CD4-positive, CD25-positive, alpha-beta regulatory T cell (primary cell): ENCODE measurements at regions not wholly inside any gene's neighbourhood (a gene's known extent, or its start where the extent isn't known, plus 50 kb on each side); places are given as distances from the start of the nearest gene placed in this dataset.

Source experiments
- ATAC-seq, 2 donors: fragments of 150-1000 bp; cut with Tn5 transposase; one replicate each; pipeline ENCODE4 v1.10.0; 2021; ENCODE audit warnings: low read depth in 2 of 2, moderate number of reproducible peaks in 2 of 2, moderate library complexity in 1 of 2
- DNase-seq, 3 donors: peaks; one replicate each; pipeline versions ENCODE4 v3.0.0 to v3.0.0-alpha.2; 2012 to 2022; ENCODE audit warnings: mixed read lengths in 1 of 3
- H3K27ac ChIP-seq: one replicate; pipeline ENCODE4 v1.7.0; 2013; ENCODE audit warnings: mild to moderate bottlenecking, low read length; ENCODE audit not compliant: insufficient read depth, poor library complexity, severe bottlenecking
- H3K27me3 ChIP-seq: one replicate; pipeline ENCODE4 v1.7.0; 2013; ENCODE audit warnings: low read length; ENCODE audit not compliant: control insufficient read depth, insufficient read depth
- H3K36me3 ChIP-seq: one replicate; pipeline ENCODE4 v1.7.0; 2013; ENCODE audit warnings: mild to moderate bottlenecking, low read length, moderate library complexity; ENCODE audit not compliant: control insufficient read depth, insufficient read depth
- H3K4me1 ChIP-seq: 2 replicates; pipeline ENCODE4 v1.7.0; 2013; ENCODE audit warnings: mild to moderate bottlenecking, low read length; ENCODE audit not compliant: insufficient read depth, control insufficient read depth, poor library complexity, severe bottlenecking
- H3K4me3 ChIP-seq: one replicate; pipeline ENCODE4 v1.7.0; 2013; ENCODE audit warnings: low read depth, mild to moderate bottlenecking, low read length, moderate library complexity
- H3K9me3 ChIP-seq, 2 experiments: 1 replicate in 1 of 2; 2 replicates in 1 of 2; pipeline ENCODE4 v1.7.0; 2013; ENCODE audit warnings: low read length in 2 of 2, mild to moderate bottlenecking in 1 of 2, moderate library complexity in 1 of 2; ENCODE audit not compliant: control insufficient read depth in 2 of 2
- H3K27ac Mint-ChIP-seq, 3 donors: one replicate each; pipeline ENCODE4 v1.8.0; 2020 to 2022; ENCODE audit warnings: mild to moderate bottlenecking in 3 of 3, mixed read lengths in 3 of 3, moderate library complexity in 2 of 3
- H3K27me3 Mint-ChIP-seq: one replicate; pipeline ENCODE4 v1.8.0; 2022; ENCODE audit warnings: mild to moderate bottlenecking, mixed read lengths
- H3K36me3 Mint-ChIP-seq: one replicate; pipeline ENCODE4 v1.8.0; 2020; ENCODE audit warnings: mixed read lengths
- H3K4me1 Mint-ChIP-seq, 4 donors: one replicate each; pipeline ENCODE4 v1.8.0; 2020 to 2022; ENCODE audit warnings: mixed read lengths in 4 of 4, mild to moderate bottlenecking in 1 of 4
- H3K4me3 Mint-ChIP-seq, 4 donors: one replicate each; pipeline ENCODE4 v1.8.0; 2020 to 2022; ENCODE audit warnings: mild to moderate bottlenecking in 4 of 4, mixed read lengths in 4 of 4, moderate library complexity in 3 of 4
- H3K9me3 Mint-ChIP-seq, 7 donors: one replicate each; pipeline ENCODE4 v1.8.0; 2020 to 2022; ENCODE audit warnings: mixed read lengths in 7 of 7, mild to moderate bottlenecking in 3 of 7, moderate library complexity in 2 of 7

DNA sequence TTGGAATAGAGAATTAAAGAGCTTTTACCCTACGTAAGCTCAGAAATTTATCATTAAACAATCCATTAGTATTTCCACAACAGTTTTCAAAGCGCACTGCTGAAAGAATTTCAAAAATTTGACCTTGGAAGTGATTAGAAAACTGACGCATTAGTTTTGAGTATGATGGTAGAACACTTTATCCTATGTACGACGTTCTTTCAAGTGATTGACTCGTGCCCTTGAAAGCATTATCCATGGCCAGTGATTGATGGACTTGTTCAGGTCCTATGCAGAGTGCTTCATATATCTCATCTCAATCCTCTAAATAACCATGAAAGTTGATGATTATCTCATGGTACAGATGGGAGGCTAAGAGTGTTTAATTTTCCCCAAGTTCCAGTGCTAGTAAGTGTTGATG is 697.2 kb downstream of the USP25 start:
- H3K4me3 Mint-ChIP-seq = no peak overlapping the region
- H3K4me1 Mint-ChIP-seq = no peaks in the 10 kb centered on the region
- DNase-seq (no peak), ATAC-seq (no peak)
- no peaks in the 10 kb centered on the region for H3K27me3 ChIP-seq
- H3K4me1 ChIP-seq = no peaks in the 10 kb centered on the region
- no peaks in the 10 kb centered on the region for H3K27me3 Mint-ChIP-seq
- no peaks in the 10 kb centered on the region for H3K9me3 ChIP-seq
- H3K36me3 ChIP-seq = no peaks in the 10 kb centered on the region
- H3K9me3 Mint-ChIP-seq = peaks cover 0 to 4% (median 0%) of the 10 kb centered on the region in 7 donors
- H3K4me3 ChIP-seq = no peak overlapping the region
- no peaks in the 10 kb centered on the region for H3K36me3 Mint-ChIP-seq
- no peak overlapping the region for H3K27ac Mint-ChIP-seq
- no peak overlapping the region for H3K27ac ChIP-seq

DNA sequence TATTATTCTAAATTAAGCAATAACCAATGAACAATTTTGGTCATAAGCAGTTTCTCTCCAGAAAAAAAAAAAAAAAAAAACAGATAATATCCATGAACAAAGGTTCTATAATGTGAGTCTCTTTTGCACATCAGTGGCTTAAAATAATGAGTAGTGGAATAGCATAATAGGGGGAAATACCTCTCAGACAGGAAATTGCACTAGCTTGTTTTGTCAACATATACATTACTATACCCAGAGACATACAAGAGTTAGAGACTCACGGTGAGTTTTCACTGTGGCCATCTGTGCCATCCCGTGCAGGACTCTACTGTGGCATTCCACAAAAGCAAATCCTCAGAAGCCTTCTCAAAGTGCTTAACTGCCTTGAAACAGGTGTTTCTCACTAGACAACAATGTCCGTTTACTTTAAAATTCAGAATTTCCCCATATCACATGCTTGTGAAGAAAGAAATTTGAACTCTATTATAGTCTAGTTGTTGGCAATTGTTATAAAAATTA is 697.9 kb downstream of the USP25 start:
- Mint-ChIP-seq H3K9me3 (peaks cover 0 to 4% (median 0%) of the 10 kb centered on the region in 7 donors), H3K27ac (no peak overlapping the region), H3K4me1 (no peaks in the 10 kb centered on the region), H3K4me3 (no peak overlapping the region), H3K36me3 (no peaks in the 10 kb centered on the region), H3K27me3 (no peaks in the 10 kb centered on the region)
- DNase-seq = no peak
- Histone ChIP-seq H3K4me3 (no peak overlapping the region), H3K4me1 (no peaks in the 10 kb centered on the region), H3K36me3 (no peaks in the 10 kb centered on the region), H3K27ac (no peak overlapping the region), H3K9me3 (no peaks in the 10 kb centered on the region), H3K27me3 (no peaks in the 10 kb centered on the region)
- no peak for ATAC-seq

- no peaks in the 10 kb centered on the region for H3K36me3 ChIP-seq
- no peak for ATAC-seq
These were observed 707.8 kb downstream of the USP25 start for GRCh38 chr21:16437586-16437985.

GRCh38 chr21:16438761-16439160 is 709.0 kb downstream of the USP25 start:
- ATAC-seq (no peak), DNase-seq (no peak)
- Mint-ChIP-seq H3K4me3 (no peak overlapping the region), H3K36me3 (no peaks in the 10 kb centered on the region), H3K27ac (no peak overlapping the region), H3K27me3 (no peaks in the 10 kb centered on the region), H3K9me3 (peaks cover 0 to 11% (median 2%) of the 10 kb centered on the region in 7 donors), H3K4me1 (no peaks in the 10 kb centered on the region)
- no peak overlapping the region for H3K27ac ChIP-seq
- H3K9me3 ChIP-seq = peaks cover 0 to 2% of the 10 kb centered on the region in 2 experiments
- H3K27me3 ChIP-seq = no peaks in the 10 kb centered on the region
- H3K4me3 ChIP-seq = no peak overlapping the region
- no peaks in the 10 kb centered on the region for H3K4me1 ChIP-seq
- H3K36me3 ChIP-seq = no peaks in the 10 kb centered on the region

More at GRCh38 chr21:16437586-16437985, 707.8 kb downstream of the USP25 start:
- H3K27ac Mint-ChIP-seq = no peak overlapping the region
- H3K4me3 Mint-ChIP-seq = no peak overlapping the region
- no peaks in the 10 kb centered on the region for H3K27me3 ChIP-seq
- no peaks in the 10 kb centered on the region for H3K36me3 Mint-ChIP-seq
- no peaks in the 10 kb centered on the region for H3K4me1 Mint-ChIP-seq
- H3K9me3 Mint-ChIP-seq = peaks cover 0 to 8% (median 0%) of the 10 kb centered on the region in 7 donors
- no peaks in the 10 kb centered on the region for H3K4me1 ChIP-seq
- H3K4me3 ChIP-seq = no peak overlapping the region
- no peaks in the 10 kb centered on the region for H3K27me3 Mint-ChIP-seq
- no peak for DNase-seq
- H3K27ac ChIP-seq = no peak overlapping the region
- H3K9me3 ChIP-seq = peaks cover 0 to 2% of the 10 kb centered on the region in 2 experiments

DNA sequence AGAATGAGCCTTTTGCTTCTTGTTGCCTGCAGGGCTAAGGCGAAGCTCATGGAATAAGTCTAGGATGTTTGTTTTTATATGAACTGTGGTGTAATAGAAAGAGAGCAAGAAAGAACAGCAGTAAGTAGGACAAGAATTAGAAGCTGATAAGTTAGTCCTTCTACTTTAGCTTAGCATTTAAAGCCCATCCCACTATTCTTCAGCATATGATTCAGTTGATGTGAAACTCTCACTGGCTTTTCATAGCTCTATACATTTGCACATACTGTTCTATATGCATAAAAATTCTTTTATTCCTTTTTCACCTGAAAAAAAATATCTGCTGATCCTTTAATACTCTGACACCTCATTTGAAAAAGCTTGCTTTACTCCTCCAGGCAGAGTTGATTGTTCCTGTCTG is 712.0 kb downstream of the USP25 start:
- DNase-seq (no peak), ATAC-seq (no peak)
- Histone ChIP-seq H3K27me3 (no peaks in the 10 kb centered on the region), H3K27ac (no peak overlapping the region), H3K4me3 (no peak overlapping the region), H3K4me1 (no peaks in the 10 kb centered on the region), H3K9me3 (no peaks in the 10 kb centered on the region), H3K36me3 (no peaks in the 10 kb centered on the region)
- H3K4me3 Mint-ChIP-seq = no peak overlapping the region
- H3K9me3 Mint-ChIP-seq = peaks cover 2 to 8% (median 5%) of the 10 kb centered on the region in 7 donors
- H3K27ac Mint-ChIP-seq = no peak overlapping the region
- H3K4me1 Mint-ChIP-seq = no peaks in the 10 kb centered on the region
- no peaks in the 10 kb centered on the region for H3K27me3 Mint-ChIP-seq
- no peaks in the 10 kb centered on the region for H3K36me3 Mint-ChIP-seq

- no peaks in the 10 kb centered on the region for H3K27me3 ChIP-seq
- Mint-ChIP-seq H3K27me3 (no peaks in the 10 kb centered on the region), H3K27ac (no peak overlapping the region), H3K4me3 (no peak overlapping the region), H3K9me3 (peaks cover 0 to 7% (median 5%) of the 10 kb centered on the region in 7 donors), H3K4me1 (no peaks in the 10 kb centered on the region), H3K36me3 (no peaks in the 10 kb centered on the region)
- no peaks in the 10 kb centered on the region for H3K36me3 ChIP-seq
- no peak overlapping the region for H3K27ac ChIP-seq
- no peaks in the 10 kb centered on the region for H3K9me3 ChIP-seq
- H3K4me3 ChIP-seq = no peak overlapping the region
- ATAC-seq (no peak), DNase-seq (no peak)
- no peaks in the 10 kb centered on the region for H3K4me1 ChIP-seq
These were observed 724.6 kb downstream of the USP25 start for GRCh38 chr21:16454399-16454798.

DNA sequence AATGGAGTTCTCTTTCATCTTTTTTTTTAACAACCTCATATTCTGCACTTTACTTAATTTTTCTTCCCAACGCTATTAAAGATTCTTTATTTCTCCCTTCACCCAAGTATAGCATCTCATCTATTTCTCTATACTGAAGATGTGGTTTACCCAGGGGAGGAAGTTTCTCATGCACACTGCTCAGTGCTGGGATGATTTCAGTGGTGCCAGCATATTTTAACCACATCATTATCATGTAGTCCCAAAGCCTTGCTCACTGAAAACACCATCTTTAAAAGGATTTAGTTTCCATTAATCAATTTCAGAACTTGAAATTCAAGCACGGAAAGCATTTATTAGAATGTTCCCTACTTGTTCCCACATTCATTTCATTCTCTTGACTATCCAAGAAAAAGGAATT is 725.7 kb downstream of the USP25 start:
- no peak overlapping the region for H3K27ac Mint-ChIP-seq
- H3K4me3 ChIP-seq = no peak overlapping the region
- H3K9me3 Mint-ChIP-seq = peaks cover 0 to 7% (median 5%) of the 10 kb centered on the region in 7 donors
- no peaks in the 10 kb centered on the region for H3K4me1 ChIP-seq
- H3K27me3 ChIP-seq = no peaks in the 10 kb centered on the region
- DNase-seq = no peak
- H3K27me3 Mint-ChIP-seq = no peaks in the 10 kb centered on the region
- no peaks in the 10 kb centered on the region for H3K9me3 ChIP-seq
- no peaks in the 10 kb centered on the region for H3K36me3 Mint-ChIP-seq
- ATAC-seq = no peak
- no peaks in the 10 kb centered on the region for H3K4me1 Mint-ChIP-seq
- H3K36me3 ChIP-seq = no peaks in the 10 kb centered on the region
- H3K27ac ChIP-seq = no peak overlapping the region
- no peak overlapping the region for H3K4me3 Mint-ChIP-seq

DNA sequence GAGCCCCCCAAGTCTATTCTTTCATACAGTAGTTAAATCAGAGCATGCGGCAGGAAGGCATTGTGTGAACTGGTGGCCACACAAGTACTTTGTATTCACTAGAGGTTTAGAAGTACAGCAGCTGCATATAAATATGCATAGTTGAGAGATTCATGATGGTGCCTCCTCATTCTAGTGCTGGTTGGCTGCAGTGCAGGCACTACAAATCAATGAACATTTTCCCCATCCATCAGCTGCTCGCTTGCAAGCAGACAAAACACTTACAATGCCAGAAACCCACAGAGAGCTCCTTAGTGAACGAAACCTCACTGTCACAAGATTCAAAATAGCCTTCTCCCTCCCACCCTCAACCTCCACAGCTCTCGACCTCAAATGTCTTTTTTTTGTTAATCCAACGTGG is 726.2 kb downstream of the USP25 start:
- no peak overlapping the region for H3K4me3 ChIP-seq
- no peak overlapping the region for H3K4me3 Mint-ChIP-seq
- no peaks in the 10 kb centered on the region for H3K36me3 Mint-ChIP-seq
- DNase-seq (no peak), ATAC-seq (no peak)
- H3K9me3 ChIP-seq = no peaks in the 10 kb centered on the region
- no peaks in the 10 kb centered on the region for H3K27me3 ChIP-seq
- no peaks in the 10 kb centered on the region for H3K27me3 Mint-ChIP-seq
- H3K4me1 Mint-ChIP-seq = no peaks in the 10 kb centered on the region
- no peaks in the 10 kb centered on the region for H3K4me1 ChIP-seq
- peaks cover 0 to 7% (median 5%) of the 10 kb centered on the region in 7 donors for H3K9me3 Mint-ChIP-seq
- no peak overlapping the region for H3K27ac ChIP-seq
- H3K36me3 ChIP-seq = no peaks in the 10 kb centered on the region
- H3K27ac Mint-ChIP-seq = no peak overlapping the region
